Thymus (tissue), 11 donors: ENCODE measurements at regions not wholly inside any gene's neighbourhood (a gene's known extent, or its start where the extent isn't known, plus 50 kb on each side); places are given as distances from the start of the nearest gene placed in this dataset.

Experiments
- DNase-seq, 9 donors: peaks; one replicate each; pipeline ENCODE4 v3.0.0-alpha.2; 2013; ENCODE audit warnings: low spot score in 9 of 9, low read depth in 6 of 9, missing footprints in 1 of 9
- H3K27ac ChIP-seq, 2 donors: one replicate each; pipeline ENCODE4 v1.5.1; 2013; ENCODE audit warnings: control low read depth in 1 of 2, low read depth in 1 of 2, low read length in 1 of 2, mild to moderate bottlenecking in 1 of 2, moderate library complexity in 1 of 2
- H3K27me3 ChIP-seq, 2 donors: one replicate each; pipeline ENCODE4 v1.5.1; 2013; ENCODE audit warnings: low read length in 1 of 2; ENCODE audit not compliant: control insufficient read depth in 2 of 2, insufficient read depth in 1 of 2
- H3K36me3 ChIP-seq, 2 donors: one replicate each; pipeline ENCODE4 v1.5.1; 2013; ENCODE audit warnings: low read length in 1 of 2, mild to moderate bottlenecking in 1 of 2, moderate library complexity in 1 of 2; ENCODE audit not compliant: control insufficient read depth in 2 of 2, insufficient read depth in 2 of 2
- H3K4me1 ChIP-seq, 2 donors: one replicate each; pipeline ENCODE4 v1.5.1; 2013; ENCODE audit warnings: low read length in 2 of 2; ENCODE audit not compliant: control insufficient read depth in 2 of 2, insufficient read depth in 2 of 2
- H3K4me3 ChIP-seq, 2 donors: one replicate each; pipeline ENCODE4 v1.5.1; 2013; ENCODE audit warnings: low read length in 2 of 2, control low read depth in 1 of 2, mild to moderate bottlenecking in 1 of 2
- H3K9me3 ChIP-seq, 2 donors: one replicate each; pipeline ENCODE4 v1.5.1; 2013; ENCODE audit warnings: low read length in 1 of 2, mild to moderate bottlenecking in 1 of 2; ENCODE audit not compliant: control insufficient read depth in 2 of 2, insufficient read depth in 1 of 2
- WGBS: extraction: QIAGEN DNeasy Blood & Tissue Kit; methylation state at CpG from one replicate; pipeline ENCODE4 v1.1.7; 2013; 5-methylcytosine and 5-hydroxymethylcytosine counted together
- donor health status: healthy.

GRCh38 chr16:86137359-86137758 lies 238.4 kb downstream of the IRF8 start:
- H3K4me3 ChIP-seq, result no peak overlapping the region
- H3K4me1 ChIP-seq, result no peaks in the 10 kb centered on the region
- peaks cover 0 to 2% of the 10 kb centered on the region in 2 donors for H3K27me3 ChIP-seq
- no peak overlapping the region for H3K27ac ChIP-seq
- no peaks in the 10 kb centered on the region for H3K36me3 ChIP-seq
- no peaks in the 10 kb centered on the region for H3K9me3 ChIP-seq
- WGBS, result 83% methylated on average over 6 of the region's 6 CpGs
- DNase-seq, result no peak

- 76% methylated on average over 16 of the region's 16 CpGs for WGBS
- Histone ChIP-seq H3K27me3 (peaks cover 0 to 2% of the 10 kb centered on the region in 2 donors), H3K9me3 (no peaks in the 10 kb centered on the region), H3K4me1 (no peaks in the 10 kb centered on the region), H3K27ac (no peak overlapping the region), H3K36me3 (no peaks in the 10 kb centered on the region), H3K4me3 (no peak overlapping the region)
- no peak for DNase-seq
Measured at GRCh38 chr16:86138121-86139085, 239.4 kb downstream of the IRF8 start.

- Histone ChIP-seq H3K36me3 (no peaks in the 10 kb centered on the region), H3K27ac (no peak overlapping the region), H3K9me3 (no peaks in the 10 kb centered on the region), H3K4me3 (no peak overlapping the region), H3K4me1 (no peaks in the 10 kb centered on the region), H3K27me3 (no peaks in the 10 kb centered on the region)
- WGBS, result 88% methylated on average over 5 of the region's 5 CpGs
- no peak for DNase-seq
Measured at GRCh38 chr16:86142801-86143236, 243.9 kb downstream of the IRF8 start.

- Histone ChIP-seq H3K36me3 (no peaks in the 10 kb centered on the region), H3K27me3 (no peaks in the 10 kb centered on the region), H3K9me3 (no peaks in the 10 kb centered on the region), H3K27ac (no peak overlapping the region), H3K4me3 (no peak overlapping the region), H3K4me1 (no peaks in the 10 kb centered on the region)
- DNase-seq, result no peak
- WGBS, result 97% methylated on average over 4 of the region's 4 CpGs
Measured at GRCh38 chr16:86143666-86144065, 244.7 kb downstream of the IRF8 start.

- Histone ChIP-seq H3K4me1 (no peaks in the 10 kb centered on the region), H3K36me3 (no peaks in the 10 kb centered on the region), H3K27ac (no peak overlapping the region), H3K27me3 (no peaks in the 10 kb centered on the region), H3K9me3 (no peaks in the 10 kb centered on the region), H3K4me3 (no peak overlapping the region)
- no peak for DNase-seq
- 32% methylated on average over 1 of the region's 1 CpG for WGBS
Measured at GRCh38 chr16:86145669-86146068, 246.7 kb downstream of the IRF8 start.

GRCh38 chr16:86150641-86151238 lies 251.8 kb downstream of the IRF8 start:
- WGBS, result 86% methylated on average over 18 of the region's 18 CpGs
- no peak for DNase-seq

GRCh38 chr16:86151239-86151851 lies 252.4 kb downstream of the IRF8 start:
- no peak for DNase-seq
- Histone ChIP-seq H3K4me3 (no peak overlapping the region), H3K27ac (no peak overlapping the region), H3K9me3 (no peaks in the 10 kb centered on the region), H3K36me3 (no peaks in the 10 kb centered on the region), H3K27me3 (peaks cover 0 to 4% of the 10 kb centered on the region in 2 donors), H3K4me1 (no peaks in the 10 kb centered on the region)
- WGBS, result 92% methylated on average over 22 of the region's 22 CpGs

More at GRCh38 chr16:86150641-86151238, 251.8 kb downstream of the IRF8 start:
- no peak overlapping the region for H3K27ac ChIP-seq
- H3K4me3 ChIP-seq, result no peak overlapping the region
- H3K4me1 ChIP-seq, result no peaks in the 10 kb centered on the region
- no peaks in the 10 kb centered on the region for H3K9me3 ChIP-seq
- H3K36me3 ChIP-seq, result no peaks in the 10 kb centered on the region
- H3K27me3 ChIP-seq, result peaks cover 0 to 4% of the 10 kb centered on the region in 2 donors

- H3K4me1 ChIP-seq, result no peaks in the 10 kb centered on the region
- H3K4me3 ChIP-seq, result no peak overlapping the region
- no peaks in the 10 kb centered on the region for H3K36me3 ChIP-seq
- H3K9me3 ChIP-seq, result no peaks in the 10 kb centered on the region
- 56% methylated on average over 3 of the region's 3 CpGs for WGBS
- H3K27ac ChIP-seq, result no peak overlapping the region
- H3K27me3 ChIP-seq, result peaks cover 0 to 4% of the 10 kb centered on the region in 2 donors
- DNase-seq, result no peak
Measured at GRCh38 chr16:86156155-86156554, 257.2 kb downstream of the IRF8 start.
